ENCODE measurements at regions not wholly inside any gene's neighbourhood (a gene's known extent, or its start where the extent isn't known, plus 50 kb on each side); places are given as distances from the start of the nearest gene placed in this dataset.

DNA sequence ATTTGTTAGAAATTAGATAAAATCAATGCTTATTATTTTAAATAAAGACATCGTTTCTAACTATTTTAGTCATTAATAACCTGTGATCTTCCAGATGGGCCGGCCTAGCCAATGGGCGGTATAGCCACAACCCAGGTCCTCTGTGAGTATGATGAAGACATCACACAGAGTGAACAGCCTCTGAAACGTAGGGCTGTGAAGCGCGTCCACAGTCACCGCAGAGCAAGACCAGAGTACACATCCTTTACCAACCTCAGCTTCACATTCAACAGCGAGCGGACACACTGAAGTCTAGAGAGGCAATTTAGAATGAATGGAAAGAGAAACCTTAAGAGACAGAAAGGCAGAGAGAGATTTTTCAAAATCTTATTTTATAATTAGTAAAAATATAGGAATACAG is 125.0 kb upstream of the RPS6KA2 start:
- peaks cover 11% of the 10 kb centered on the region for H3K27me3 ChIP-seq
- no peak for DNase-seq (ENCODE audit: low spot score in 2 of 2)
- no peak overlapping the region for H3K27ac ChIP-seq
- TF ChIP-seq POLR2A (IDR thresholded peaks at IDR 0.05) (no peak), EP300 (IDR thresholded peaks at IDR 0.05) (no peak), POLR2AphosphoS5 (IDR thresholded peaks at IDR 0.05) (no peak)
- TF ChIP-seq, protein P1, sequence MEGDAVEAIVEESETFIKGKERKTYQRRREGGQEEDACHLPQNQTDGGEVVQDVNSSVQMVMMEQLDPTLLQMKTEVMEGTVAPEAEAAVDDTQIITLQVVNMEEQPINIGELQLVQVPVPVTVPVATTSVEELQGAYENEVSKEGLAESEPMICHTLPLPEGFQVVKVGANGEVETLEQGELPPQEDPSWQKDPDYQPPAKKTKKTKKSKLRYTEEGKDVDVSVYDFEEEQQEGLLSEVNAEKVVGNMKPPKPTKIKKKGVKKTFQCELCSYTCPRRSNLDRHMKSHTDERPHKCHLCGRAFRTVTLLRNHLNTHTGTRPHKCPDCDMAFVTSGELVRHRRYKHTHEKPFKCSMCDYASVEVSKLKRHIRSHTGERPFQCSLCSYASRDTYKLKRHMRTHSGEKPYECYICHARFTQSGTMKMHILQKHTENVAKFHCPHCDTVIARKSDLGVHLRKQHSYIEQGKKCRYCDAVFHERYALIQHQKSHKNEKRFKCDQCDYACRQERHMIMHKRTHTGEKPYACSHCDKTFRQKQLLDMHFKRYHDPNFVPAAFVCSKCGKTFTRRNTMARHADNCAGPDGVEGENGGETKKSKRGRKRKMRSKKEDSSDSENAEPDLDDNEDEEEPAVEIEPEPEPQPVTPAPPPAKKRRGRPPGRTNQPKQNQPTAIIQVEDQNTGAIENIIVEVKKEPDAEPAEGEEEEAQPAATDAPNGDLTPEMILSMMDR (IDR thresholded peaks at IDR 0.05) = no peak
- H3K4me1 ChIP-seq = peaks cover 5% of the 10 kb centered on the region
- H3K4me3 ChIP-seq = no peak overlapping the region
- no peaks in the 10 kb centered on the region for H3K9me3 ChIP-seq
- no peaks in the 10 kb centered on the region for H3K36me3 ChIP-seq
- 90% methylated on average over 9 of the region's 9 CpGs for WGBS

DNA sequence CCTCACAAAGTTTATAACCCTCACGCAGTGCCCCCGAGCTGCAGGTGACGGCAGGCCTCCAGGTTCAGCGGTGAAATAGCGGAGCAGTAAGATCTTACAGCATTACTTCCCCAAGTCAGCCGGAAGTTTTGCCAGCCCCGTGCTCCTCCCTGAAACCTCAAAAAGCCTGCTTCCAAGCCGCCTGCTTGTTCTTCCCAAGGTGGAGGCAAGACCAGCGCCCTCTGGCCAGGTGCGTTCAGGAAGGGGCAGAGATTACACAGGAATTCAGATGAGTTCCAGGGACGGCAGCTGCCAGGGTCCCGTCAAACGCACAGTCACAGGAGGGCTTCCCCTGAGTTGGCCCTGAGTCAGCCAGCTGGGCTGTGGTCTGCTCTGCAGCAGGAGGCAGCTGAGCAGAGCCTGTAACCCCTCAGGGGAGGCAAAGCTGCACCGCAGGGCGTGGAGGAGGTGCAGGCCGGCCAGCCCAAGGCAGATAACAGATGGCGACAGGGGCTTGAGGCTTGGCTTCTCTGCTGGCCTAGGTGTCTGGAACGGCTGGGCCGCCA is 124.1 kb upstream of the RPS6KA2 start:
- no peak for DNase-seq (ENCODE audit: low spot score in 2 of 2)
- TF ChIP-seq, protein P1 (IDR thresholded peaks at IDR 0.05) = no peak
- TF ChIP-seq EP300 (IDR thresholded peaks at IDR 0.05) (no peak), POLR2A (IDR thresholded peaks at IDR 0.05) (no peak), POLR2AphosphoS5 (IDR thresholded peaks at IDR 0.05) (no peak)
- Histone ChIP-seq H3K27ac (no peak overlapping the region), H3K4me1 (peaks cover 5% of the 10 kb centered on the region), H3K4me3 (no peak overlapping the region), H3K27me3 (peaks cover 7% of the 10 kb centered on the region), H3K36me3 (no peaks in the 10 kb centered on the region), H3K9me3 (no peaks in the 10 kb centered on the region)
- 89% methylated on average over 3 of the region's 19 CpGs for WGBS

DNA sequence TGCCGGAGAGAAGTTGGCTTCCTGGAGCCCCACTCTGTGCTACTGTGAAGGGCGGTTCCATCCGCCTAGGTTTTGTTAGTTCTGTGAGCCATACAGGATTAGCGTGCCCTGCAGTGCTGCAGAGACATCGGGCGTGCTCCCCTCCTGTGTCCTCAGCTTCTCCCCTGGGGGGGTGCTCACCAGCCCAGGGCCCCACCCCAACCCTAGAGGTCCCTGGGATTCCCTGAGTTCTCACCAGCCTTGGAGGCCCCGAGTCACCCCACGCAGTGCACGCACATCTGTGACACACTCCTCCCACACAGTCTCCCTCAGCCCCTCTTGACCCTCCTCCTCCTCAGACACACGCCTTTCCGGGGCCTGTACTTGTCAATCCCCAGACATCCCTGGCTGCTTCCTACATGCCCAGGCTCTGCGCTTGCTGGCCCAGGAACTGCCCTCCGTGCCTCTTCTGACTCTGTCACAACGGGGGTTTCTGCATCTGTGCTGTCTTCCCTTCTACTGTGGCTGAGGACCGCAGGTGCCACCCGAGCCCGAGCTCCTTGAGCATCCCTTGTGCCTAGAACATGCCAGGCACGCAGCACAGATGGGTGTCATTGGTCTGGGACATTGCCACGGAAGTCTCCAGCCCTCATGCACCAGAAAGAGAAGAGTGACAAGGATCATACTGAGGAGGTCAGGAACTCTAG is 123.2 kb upstream of the RPS6KA2 start:
- WGBS = 67% methylated on average over 19 of the region's 19 CpGs
- no peak overlapping the region for H3K4me3 ChIP-seq
- no peak for DNase-seq (ENCODE audit: low spot score in 2 of 2)
- no peak overlapping the region for H3K27ac ChIP-seq
- H3K9me3 ChIP-seq = no peaks in the 10 kb centered on the region
- peaks cover 5% of the 10 kb centered on the region for H3K4me1 ChIP-seq
- peaks cover 7% of the 10 kb centered on the region for H3K27me3 ChIP-seq
- no peak for TF ChIP-seq EP300 (IDR thresholded peaks at IDR 0.05)
- no peak for TF ChIP-seq POLR2AphosphoS5 (IDR thresholded peaks at IDR 0.05)
- TF ChIP-seq, protein P1 (IDR thresholded peaks at IDR 0.05) = no peak
- no peak for TF ChIP-seq POLR2A (IDR thresholded peaks at IDR 0.05)
- no peaks in the 10 kb centered on the region for H3K36me3 ChIP-seq

DNA sequence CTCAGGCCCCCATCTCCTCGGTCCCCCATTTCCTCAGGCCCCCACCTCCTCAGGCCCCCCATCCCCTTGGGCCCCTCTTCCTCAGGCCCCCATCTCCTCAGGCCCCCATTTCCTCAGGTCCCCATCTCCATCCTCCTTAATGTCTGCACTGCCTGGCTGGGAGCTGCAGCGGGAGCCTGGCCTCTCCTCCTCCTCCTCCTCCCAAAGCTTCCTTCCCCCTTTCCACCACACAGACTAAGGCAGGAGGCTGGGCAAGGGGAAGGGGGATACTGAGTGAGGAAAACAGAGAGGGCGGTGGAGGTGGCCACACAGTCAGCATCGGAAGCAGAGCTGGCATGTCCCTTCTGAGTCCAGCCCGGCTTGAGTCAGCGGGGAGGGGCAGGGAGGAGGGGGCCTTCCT is 122.6 kb upstream of the RPS6KA2 start:
- Histone ChIP-seq H3K4me1 (peaks cover 5% of the 10 kb centered on the region), H3K4me3 (no peak overlapping the region)
- 71% methylated on average over 5 of the region's 6 CpGs for WGBS

More for the DNA sequence above, 122.6 kb upstream of the RPS6KA2 start:
- H3K9me3 ChIP-seq = no peaks in the 10 kb centered on the region
- no peak overlapping the region for H3K27ac ChIP-seq
- peaks cover 7% of the 10 kb centered on the region for H3K27me3 ChIP-seq
- DNase-seq (ENCODE audit: low spot score in 2 of 2) = no peak
- no peak for TF ChIP-seq EP300 (IDR thresholded peaks at IDR 0.05)
- no peak for TF ChIP-seq POLR2AphosphoS5 (IDR thresholded peaks at IDR 0.05)
- TF ChIP-seq, protein P1 (IDR thresholded peaks at IDR 0.05) = no peak
- TF ChIP-seq POLR2A (IDR thresholded peaks at IDR 0.05) = no peak
- no peaks in the 10 kb centered on the region for H3K36me3 ChIP-seq
